Cardiac fibroblast (primary cell): ENCODE measurements at regions not wholly inside any gene's neighbourhood (a gene's known extent, or its start where the extent isn't known, plus 50 kb on each side); places are given as distances from the start of the nearest gene placed in this dataset.

Source experiments
- DNase-seq, 2 donors: peaks; one replicate each; pipeline versions ENCODE4 v3.0.0 to v3.0.0-alpha.2; 2010; ENCODE audit warnings: low read depth in 2 of 2
- H3K4me3 ChIP-seq, 2 donors: replicated peaks in 1 of 2; 1 replicate in 1 of 2; 2 replicates in 1 of 2; pipeline ENCODE4 v1.5.1; 2011; ENCODE audit warnings: low read depth in 2 of 2, low read length in 2 of 2, mild to moderate bottlenecking in 2 of 2, moderate library complexity in 1 of 2
- CTCF ChIP-seq: IDR thresholded peaks from one replicate; pipeline ENCODE4 v1.5.1; 2011; ENCODE audit warnings: low read depth, mild to moderate bottlenecking, low read length, inconsistent platforms

DNA sequence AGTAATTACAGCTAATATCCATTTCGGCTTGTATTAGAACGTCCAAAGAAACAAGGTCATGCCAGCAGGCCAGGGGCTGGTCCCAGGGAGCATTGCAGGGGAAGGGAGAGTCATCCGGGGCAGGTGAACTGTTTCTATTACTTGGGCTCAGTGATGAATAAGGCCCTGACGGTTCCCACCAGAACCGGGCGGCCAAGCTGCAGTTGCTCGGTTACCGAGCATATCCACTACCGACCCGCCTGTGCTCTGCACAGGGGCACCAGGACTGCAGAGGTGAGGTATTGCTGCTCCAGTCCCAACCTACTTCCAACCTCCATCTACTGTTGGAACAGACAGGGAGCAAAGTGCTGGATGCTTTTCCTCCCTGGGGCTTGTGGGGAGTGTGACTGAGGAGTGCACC is 295.5 kb downstream of the MAF start:
- no peak for DNase-seq
- no peak for TF ChIP-seq CTCF
- no peak overlapping the region for H3K4me3 ChIP-seq

DNA sequence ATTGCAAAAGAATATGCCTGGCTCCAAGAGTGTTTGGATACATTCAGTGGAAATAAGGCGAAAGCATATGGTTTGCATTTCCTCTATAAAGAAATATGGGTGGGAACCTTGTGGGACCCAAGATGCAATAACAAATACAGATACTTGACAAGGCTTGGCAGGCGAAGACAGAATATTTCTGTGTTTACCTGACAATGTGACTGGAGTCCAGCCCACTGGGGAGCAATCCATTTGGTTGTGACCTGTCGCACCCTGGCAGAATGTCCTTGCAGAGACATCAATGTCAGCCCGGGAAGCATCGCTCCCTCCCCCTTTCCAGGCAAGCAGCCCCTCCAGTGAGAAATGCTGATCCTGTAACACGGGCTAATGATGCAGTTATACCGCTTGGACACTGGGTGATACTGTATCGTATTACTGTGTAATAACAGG is 296.6 kb downstream of the MAF start:
- H3K4me3 ChIP-seq: no peak overlapping the region
- TF ChIP-seq CTCF: no peak
- no peak for DNase-seq

GRCh38 chr16:79303206-79303605 is 297.3 kb downstream of the MAF start:
- no peak for DNase-seq

GRCh38 chr16:79302731-79303130 is 297.8 kb downstream of the MAF start:
- TF ChIP-seq CTCF: no peak
- DNase-seq: no peak
- no peak overlapping the region for H3K4me3 ChIP-seq

More at GRCh38 chr16:79303206-79303605, 297.3 kb downstream of the MAF start:
- no peak for TF ChIP-seq CTCF
- no peak overlapping the region for H3K4me3 ChIP-seq

- no peak for TF ChIP-seq CTCF
- no peak overlapping the region for H3K4me3 ChIP-seq
- no peak for DNase-seq
Measured at GRCh38 chr16:79301051-79301450, 299.5 kb downstream of the MAF start.

GRCh38 chr16:79298894-79299799 is 301.4 kb downstream of the MAF start:
- TF ChIP-seq CTCF: no peak
- H3K4me3 ChIP-seq: no peak overlapping the region
- DNase-seq: no peak

GRCh38 chr16:79298476-79298875 is 302.1 kb downstream of the MAF start:
- DNase-seq: no peak
- H3K4me3 ChIP-seq: no peak overlapping the region
- TF ChIP-seq CTCF: no peak
